ENCODE measurements at regions not wholly inside any gene's neighbourhood (a gene's known extent, or its start where the extent isn't known, plus 50 kb on each side); places are given as distances from the start of the nearest gene placed in this dataset.

DNA sequence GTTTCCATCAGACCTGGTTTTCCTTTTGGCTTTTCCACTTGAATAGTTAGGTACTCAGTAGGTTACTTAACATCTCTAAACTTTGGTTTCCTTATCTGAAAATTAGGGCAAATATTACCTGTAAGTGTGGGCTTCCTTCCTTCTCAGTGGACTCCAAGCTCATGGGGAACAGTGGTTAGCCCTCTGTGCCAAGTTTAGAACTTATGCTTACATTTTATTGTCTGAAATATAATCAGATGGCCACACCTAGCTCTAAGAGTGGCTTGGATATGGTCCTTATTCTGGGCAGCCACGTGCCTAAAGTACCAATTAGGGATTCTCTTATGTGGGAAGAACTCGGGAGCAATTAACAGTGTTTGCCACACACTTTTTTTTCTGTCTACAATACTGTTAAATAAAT is 133.9 kb downstream of the UCHL1 start:
- TF ChIP-seq JUND (IDR thresholded peaks at IDR 0.05) (no peak), RAD21 (IDR thresholded peaks at IDR 0.05) (no peak), TAF1 (conservative IDR thresholded peaks at IDR 0.05) (no peak), FOXA2 (IDR thresholded peaks at IDR 0.05) (no peak), GABPA (IDR thresholded peaks at IDR 0.05 in 1 of 2, conservative IDR thresholded peaks at IDR 0.05 in 1 of 2) (no peak), SP1 (IDR thresholded peaks at IDR 0.05) (no peak), NR2F2 (IDR thresholded peaks at IDR 0.05) (no peak), EGR1 (IDR thresholded peaks at IDR 0.05; ENCODE audit: low read depth in 2 of 2) (no peak), HNF4A (conservative IDR thresholded peaks at IDR 0.05) (no peak), YY1 (IDR thresholded peaks at IDR 0.05) (no peak)
- TF ChIP-seq, protein P1, sequence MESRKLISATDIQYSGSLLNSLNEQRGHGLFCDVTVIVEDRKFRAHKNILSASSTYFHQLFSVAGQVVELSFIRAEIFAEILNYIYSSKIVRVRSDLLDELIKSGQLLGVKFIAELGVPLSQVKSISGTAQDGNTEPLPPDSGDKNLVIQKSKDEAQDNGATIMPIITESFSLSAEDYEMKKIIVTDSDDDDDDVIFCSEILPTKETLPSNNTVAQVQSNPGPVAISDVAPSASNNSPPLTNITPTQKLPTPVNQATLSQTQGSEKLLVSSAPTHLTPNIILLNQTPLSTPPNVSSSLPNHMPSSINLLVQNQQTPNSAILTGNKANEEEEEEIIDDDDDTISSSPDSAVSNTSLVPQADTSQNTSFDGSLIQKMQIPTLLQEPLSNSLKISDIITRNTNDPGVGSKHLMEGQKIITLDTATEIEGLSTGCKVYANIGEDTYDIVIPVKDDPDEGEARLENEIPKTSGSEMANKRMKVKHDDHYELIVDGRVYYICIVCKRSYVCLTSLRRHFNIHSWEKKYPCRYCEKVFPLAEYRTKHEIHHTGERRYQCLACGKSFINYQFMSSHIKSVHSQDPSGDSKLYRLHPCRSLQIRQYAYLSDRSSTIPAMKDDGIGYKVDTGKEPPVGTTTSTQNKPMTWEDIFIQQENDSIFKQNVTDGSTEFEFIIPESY (IDR thresholded peaks at IDR 0.05) = no peak
- TF ChIP-seq, protein P2, sequence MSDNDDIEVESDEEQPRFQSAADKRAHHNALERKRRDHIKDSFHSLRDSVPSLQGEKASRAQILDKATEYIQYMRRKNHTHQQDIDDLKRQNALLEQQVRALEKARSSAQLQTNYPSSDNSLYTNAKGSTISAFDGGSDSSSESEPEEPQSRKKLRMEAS (IDR thresholded peaks at IDR 0.05) = no peak
- TF ChIP-seq, protein P3, sequence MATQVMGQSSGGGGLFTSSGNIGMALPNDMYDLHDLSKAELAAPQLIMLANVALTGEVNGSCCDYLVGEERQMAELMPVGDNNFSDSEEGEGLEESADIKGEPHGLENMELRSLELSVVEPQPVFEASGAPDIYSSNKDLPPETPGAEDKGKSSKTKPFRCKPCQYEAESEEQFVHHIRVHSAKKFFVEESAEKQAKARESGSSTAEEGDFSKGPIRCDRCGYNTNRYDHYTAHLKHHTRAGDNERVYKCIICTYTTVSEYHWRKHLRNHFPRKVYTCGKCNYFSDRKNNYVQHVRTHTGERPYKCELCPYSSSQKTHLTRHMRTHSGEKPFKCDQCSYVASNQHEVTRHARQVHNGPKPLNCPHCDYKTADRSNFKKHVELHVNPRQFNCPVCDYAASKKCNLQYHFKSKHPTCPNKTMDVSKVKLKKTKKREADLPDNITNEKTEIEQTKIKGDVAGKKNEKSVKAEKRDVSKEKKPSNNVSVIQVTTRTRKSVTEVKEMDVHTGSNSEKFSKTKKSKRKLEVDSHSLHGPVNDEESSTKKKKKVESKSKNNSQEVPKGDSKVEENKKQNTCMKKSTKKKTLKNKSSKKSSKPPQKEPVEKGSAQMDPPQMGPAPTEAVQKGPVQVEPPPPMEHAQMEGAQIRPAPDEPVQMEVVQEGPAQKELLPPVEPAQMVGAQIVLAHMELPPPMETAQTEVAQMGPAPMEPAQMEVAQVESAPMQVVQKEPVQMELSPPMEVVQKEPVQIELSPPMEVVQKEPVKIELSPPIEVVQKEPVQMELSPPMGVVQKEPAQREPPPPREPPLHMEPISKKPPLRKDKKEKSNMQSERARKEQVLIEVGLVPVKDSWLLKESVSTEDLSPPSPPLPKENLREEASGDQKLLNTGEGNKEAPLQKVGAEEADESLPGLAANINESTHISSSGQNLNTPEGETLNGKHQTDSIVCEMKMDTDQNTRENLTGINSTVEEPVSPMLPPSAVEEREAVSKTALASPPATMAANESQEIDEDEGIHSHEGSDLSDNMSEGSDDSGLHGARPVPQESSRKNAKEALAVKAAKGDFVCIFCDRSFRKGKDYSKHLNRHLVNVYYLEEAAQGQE (IDR thresholded peaks at IDR 0.05) = no peak
- TF ChIP-seq, protein P4, sequence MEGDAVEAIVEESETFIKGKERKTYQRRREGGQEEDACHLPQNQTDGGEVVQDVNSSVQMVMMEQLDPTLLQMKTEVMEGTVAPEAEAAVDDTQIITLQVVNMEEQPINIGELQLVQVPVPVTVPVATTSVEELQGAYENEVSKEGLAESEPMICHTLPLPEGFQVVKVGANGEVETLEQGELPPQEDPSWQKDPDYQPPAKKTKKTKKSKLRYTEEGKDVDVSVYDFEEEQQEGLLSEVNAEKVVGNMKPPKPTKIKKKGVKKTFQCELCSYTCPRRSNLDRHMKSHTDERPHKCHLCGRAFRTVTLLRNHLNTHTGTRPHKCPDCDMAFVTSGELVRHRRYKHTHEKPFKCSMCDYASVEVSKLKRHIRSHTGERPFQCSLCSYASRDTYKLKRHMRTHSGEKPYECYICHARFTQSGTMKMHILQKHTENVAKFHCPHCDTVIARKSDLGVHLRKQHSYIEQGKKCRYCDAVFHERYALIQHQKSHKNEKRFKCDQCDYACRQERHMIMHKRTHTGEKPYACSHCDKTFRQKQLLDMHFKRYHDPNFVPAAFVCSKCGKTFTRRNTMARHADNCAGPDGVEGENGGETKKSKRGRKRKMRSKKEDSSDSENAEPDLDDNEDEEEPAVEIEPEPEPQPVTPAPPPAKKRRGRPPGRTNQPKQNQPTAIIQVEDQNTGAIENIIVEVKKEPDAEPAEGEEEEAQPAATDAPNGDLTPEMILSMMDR (IDR thresholded peaks at IDR 0.05; ENCODE audit: low read depth, low read length, missing input control) = no peak
- TF ChIP-seq, protein P5, sequence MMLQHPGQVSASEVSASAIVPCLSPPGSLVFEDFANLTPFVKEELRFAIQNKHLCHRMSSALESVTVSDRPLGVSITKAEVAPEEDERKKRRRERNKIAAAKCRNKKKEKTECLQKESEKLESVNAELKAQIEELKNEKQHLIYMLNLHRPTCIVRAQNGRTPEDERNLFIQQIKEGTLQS (IDR thresholded peaks at IDR 0.05) = no peak
- 88% methylated on average over 2 of the region's 2 CpGs for WGBS
- Histone ChIP-seq H3K27me3 (ENCODE audit: control insufficient read depth in 4 of 4, insufficient read depth in 4 of 4, low read length in 3 of 4) (no peaks in the 10 kb centered on the region), H3K9me3 (ENCODE audit: control insufficient read depth in 4 of 4, low read length in 3 of 4) (no peaks in the 10 kb centered on the region), H3K36me3 (ENCODE audit: control insufficient read depth in 4 of 4, insufficient read depth in 3 of 4, low read depth in 1 of 4, low read length in 3 of 4) (peaks cover 0 to 1% (median 0%) of the 10 kb centered on the region in 4 donors), H3K4me1 (ENCODE audit: control insufficient read depth in 4 of 4, insufficient read depth in 4 of 4, low read length in 3 of 4) (no peaks in the 10 kb centered on the region), H3K9ac (ENCODE audit: low read depth in 1 of 2, low read length in 2 of 2) (no peak overlapping the region), H3K27ac (ENCODE audit: low read depth in 1 of 2, low read length in 2 of 2) (no peak overlapping the region), H3K4me3 (ENCODE audit: low read depth in 1 of 3, low read length in 3 of 3) (no peak overlapping the region)
- no peak for DNase-seq (ENCODE audit: low spot score)

DNA sequence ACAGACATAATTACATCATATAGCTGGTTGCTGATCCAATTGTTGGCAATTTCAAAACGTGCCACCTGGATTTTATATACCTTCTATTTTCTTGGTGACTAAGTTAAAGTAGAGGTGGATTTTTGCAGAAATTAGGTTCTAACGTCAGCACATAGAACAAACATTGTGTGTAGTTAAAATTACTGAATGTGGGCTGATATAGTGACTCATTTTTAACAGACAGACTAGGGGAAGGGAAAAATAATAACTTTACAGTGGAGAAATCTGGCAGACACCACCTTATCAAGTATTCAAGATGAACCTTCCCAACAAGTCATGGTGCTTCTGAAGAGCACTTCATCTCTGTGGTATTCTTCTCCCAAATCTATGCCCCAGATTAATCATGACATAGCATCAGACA is 134.5 kb downstream of the UCHL1 start:
- peaks cover 0 to 1% (median 0%) of the 10 kb centered on the region in 4 donors for H3K36me3 ChIP-seq (ENCODE audit: control insufficient read depth in 4 of 4, insufficient read depth in 3 of 4, low read depth in 1 of 4, low read length in 3 of 4)
- WGBS = 88% methylated on average over 2 of the region's 2 CpGs
- no peak overlapping the region for H3K27ac ChIP-seq (ENCODE audit: low read depth in 1 of 2, low read length in 2 of 2)
- H3K27me3 ChIP-seq (ENCODE audit: control insufficient read depth in 4 of 4, insufficient read depth in 4 of 4, low read length in 3 of 4) = no peaks in the 10 kb centered on the region
- DNase-seq (ENCODE audit: low spot score) = no peak
- H3K4me1 ChIP-seq (ENCODE audit: control insufficient read depth in 4 of 4, insufficient read depth in 4 of 4, low read length in 3 of 4) = no peaks in the 10 kb centered on the region
- no peak overlapping the region for H3K9ac ChIP-seq (ENCODE audit: low read depth in 1 of 2, low read length in 2 of 2)
- H3K9me3 ChIP-seq (ENCODE audit: control insufficient read depth in 4 of 4, low read length in 3 of 4) = no peaks in the 10 kb centered on the region
- no peak overlapping the region for H3K4me3 ChIP-seq (ENCODE audit: low read depth in 1 of 3, low read length in 3 of 3)
- TF ChIP-seq HNF4A (conservative IDR thresholded peaks at IDR 0.05) = no peak
- no peak for TF ChIP-seq FOXA1 (IDR thresholded peaks at IDR 0.05)
- TF ChIP-seq, protein P1 (IDR thresholded peaks at IDR 0.05) = no peak
- TF ChIP-seq, protein P2 (IDR thresholded peaks at IDR 0.05) = no peak
- TF ChIP-seq FOXA2 (IDR thresholded peaks at IDR 0.05) = no peak
- no peak for TF ChIP-seq GABPA (IDR thresholded peaks at IDR 0.05 in 1 of 2, conservative IDR thresholded peaks at IDR 0.05 in 1 of 2)
- TF ChIP-seq NR2F2 (IDR thresholded peaks at IDR 0.05) = no peak
- TF ChIP-seq EGR1 (IDR thresholded peaks at IDR 0.05; ENCODE audit: low read depth in 2 of 2) = no peak
- TF ChIP-seq RAD21 (IDR thresholded peaks at IDR 0.05) = no peak
- TF ChIP-seq RXRA (IDR thresholded peaks at IDR 0.05) = no peak
- TF ChIP-seq TAF1 (conservative IDR thresholded peaks at IDR 0.05) = no peak
- TF ChIP-seq, protein P4 (IDR thresholded peaks at IDR 0.05; ENCODE audit: low read depth, low read length, missing input control) = no peak
- TF ChIP-seq, protein P5 (IDR thresholded peaks at IDR 0.05) = no peak
- TF ChIP-seq SP1 (IDR thresholded peaks at IDR 0.05) = no peak
- TF ChIP-seq HNF4G (IDR thresholded peaks at IDR 0.05) = no peak
